G401.6 (cell line): ENCODE measurements at regions not wholly inside any gene's neighbourhood (a gene's known extent, or its start where the extent isn't known, plus 50 kb on each side); places are given as distances from the start of the nearest gene placed in this dataset.
"Not testable (repeated sequence)": the region's sequence is repeated elsewhere in the genome, so short reads cannot be mapped to it uniquely, and the experiment has no call there.

Experiments
- FAIRE-seq: peaks from 2 replicates; lab custom pipeline; 2012; peaks lifted over from hg19 to GRCh38; lab: Jason Lieb, UNC

DNA sequence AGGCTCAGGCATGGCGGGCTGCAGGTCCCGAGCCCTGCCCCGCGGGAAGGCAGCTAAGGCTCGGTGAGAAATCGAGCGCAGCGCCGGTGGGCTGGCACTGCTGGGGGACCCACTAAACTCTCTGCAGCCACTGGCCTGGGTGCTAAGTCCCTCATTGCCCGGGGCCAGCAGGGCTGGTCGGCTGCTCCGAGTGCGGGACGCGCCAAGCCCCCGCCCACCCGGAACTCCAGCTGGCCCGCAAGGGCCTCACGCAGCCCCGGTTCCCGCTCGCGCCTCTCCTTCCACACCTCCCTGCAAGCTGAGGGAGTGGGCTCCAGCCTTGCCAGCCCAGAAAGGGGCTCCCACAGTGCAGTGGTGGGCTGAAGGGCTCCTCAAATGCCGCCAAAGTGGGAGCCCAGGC, 321.4 kb upstream of the KCND2 start:
- FAIRE-seq: not testable (repeated sequence)

DNA sequence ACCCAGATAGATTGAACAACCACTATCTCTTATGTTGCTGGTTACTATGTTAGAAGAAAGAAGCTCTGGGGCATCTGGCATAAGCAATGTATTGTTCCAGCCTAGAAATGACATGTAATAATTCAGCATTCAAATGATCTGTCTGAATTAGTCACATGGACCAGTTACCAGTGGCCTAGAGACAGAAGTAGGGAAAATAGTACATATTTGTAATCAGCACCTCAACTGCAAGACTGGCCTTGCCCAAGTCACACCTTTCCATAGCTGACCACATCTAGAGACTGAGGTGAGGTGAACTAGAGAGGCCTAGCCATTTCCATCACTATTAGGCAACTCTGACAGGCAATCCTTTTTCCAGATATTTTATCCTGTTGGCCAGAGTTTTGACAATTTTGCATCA, 315.6 kb upstream of the KCND2 start:
- no peak for FAIRE-seq

DNA sequence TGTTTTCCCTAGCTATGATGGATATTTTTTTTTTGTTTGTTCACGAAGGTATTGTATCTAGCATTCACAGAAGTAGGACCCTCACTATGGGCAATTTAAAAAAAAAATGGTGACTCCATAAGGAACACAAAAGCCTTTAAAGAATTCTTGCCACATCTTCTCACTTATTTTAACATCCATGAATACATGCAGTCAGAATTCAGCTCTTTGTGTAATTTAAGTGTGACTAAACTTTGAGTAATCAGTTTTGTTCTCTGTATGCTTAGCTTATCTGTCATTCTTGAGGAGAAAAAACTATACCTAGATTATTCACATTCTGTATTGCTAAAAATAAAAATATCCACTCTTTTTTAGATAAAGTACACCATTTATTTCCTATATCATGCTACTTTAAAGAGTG, 313.2 kb upstream of the KCND2 start:
- FAIRE-seq: no peak

DNA sequence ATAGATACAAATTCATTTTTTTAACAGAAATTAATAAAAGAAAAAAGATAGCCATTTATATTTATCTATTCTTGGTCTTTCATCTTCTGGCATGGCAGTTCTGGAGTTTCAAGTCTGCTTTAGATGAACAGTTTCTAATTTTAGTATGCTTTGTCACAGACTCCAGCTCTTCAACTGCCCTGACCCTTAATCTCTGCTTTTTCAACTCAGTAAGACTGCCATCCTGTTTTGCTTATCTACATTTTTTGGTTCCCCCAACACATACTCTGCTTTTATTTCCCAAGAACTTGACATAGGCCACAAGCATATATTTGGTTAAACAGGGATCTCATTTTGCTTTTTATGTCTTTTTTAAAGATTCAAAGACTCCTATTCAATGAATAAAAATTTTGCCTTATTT, 309.3 kb upstream of the KCND2 start:
- no peak for FAIRE-seq

DNA sequence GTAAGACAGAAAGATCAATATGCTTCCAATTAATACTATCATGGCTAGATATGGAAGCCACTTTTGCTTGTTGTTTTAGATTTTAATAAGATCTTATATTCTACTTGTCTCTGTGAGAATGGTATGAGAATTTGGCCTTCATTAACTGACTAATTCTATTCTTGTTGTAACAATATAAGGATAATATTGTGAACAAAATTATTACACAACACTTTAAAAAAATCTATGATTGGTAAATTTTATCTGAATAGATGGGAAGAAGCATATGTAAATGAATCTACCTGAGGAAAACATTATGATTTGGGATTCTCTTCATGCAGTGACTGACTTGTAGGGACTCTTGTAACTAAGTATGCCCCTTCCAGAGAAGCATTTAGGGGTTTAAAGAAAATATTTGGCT, 308.9 kb upstream of the KCND2 start:
- no peak for FAIRE-seq

DNA sequence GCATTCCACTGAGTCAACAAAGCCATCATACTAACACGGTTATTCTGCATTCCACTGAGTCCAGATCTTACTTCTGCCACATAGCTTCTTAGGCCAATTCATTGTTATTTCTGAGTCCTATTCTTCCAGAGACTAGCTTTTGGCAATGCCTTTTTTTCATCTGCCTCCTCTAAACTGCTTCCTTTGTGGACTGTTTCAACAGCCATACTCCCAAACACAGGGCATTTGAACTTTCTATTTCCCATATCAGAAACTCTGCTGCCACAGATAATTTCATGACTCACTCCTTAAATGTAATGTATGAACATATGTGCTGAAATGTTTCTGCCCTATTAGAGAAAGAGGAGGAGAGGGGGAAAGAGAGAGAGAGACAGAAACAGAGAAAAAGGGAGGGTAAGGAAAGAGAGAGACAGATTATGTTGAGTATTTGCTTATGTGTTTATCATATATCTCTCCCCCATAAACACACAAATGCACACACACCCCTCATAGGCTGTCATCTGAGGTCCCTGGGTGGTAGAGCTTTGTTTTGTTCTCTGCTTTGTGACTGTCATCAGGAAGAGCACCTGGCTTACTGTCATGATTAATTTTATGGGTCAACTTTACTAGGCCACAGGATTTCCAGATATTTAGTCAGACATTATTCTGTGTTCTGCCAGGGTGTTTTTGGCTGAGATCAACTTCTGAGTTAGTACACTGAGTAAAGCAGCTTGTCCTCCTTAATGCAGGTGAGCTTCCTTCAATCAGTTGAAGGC, 308.0 kb upstream of the KCND2 start:
- no peak for FAIRE-seq

DNA sequence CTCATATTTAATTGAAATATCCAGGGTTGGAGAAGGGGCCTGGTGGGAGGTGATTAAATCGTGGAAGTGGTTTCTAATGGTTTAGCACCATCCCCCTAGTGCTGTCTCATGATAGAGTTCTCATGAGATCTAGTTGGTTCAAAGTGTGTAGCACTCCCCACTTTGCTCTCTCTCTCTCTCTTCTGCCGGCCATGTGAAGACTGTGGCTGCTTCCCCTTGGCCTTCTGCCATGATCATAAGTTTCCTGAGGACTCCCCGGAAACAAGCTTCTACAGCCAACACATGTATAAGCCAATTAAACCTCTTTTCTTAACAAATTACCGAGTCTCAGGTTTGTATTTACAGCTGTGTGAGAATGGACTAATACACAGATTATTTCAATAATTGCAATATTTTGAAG, 305.8 kb upstream of the KCND2 start:
- no peak for FAIRE-seq

DNA sequence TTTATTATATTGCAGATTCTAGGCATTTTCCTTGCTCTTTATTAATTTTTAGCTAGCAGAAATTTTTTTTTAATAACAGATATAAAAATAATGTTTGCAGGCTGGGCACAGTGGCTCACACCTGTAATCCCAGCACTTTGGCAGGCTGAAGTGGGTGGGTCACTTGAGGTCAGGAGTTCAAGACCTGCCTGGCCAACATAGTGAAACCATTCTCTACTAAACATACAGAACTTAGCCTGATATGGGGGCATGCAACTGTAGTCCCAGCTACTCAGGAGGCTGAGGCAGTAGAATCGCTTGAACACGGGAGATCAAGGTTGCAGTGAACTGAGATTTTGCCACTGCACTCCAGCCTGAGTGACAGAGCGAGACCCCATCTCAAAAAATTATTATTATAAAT, 304.6 kb upstream of the KCND2 start:
- FAIRE-seq: not testable (repeated sequence)

DNA sequence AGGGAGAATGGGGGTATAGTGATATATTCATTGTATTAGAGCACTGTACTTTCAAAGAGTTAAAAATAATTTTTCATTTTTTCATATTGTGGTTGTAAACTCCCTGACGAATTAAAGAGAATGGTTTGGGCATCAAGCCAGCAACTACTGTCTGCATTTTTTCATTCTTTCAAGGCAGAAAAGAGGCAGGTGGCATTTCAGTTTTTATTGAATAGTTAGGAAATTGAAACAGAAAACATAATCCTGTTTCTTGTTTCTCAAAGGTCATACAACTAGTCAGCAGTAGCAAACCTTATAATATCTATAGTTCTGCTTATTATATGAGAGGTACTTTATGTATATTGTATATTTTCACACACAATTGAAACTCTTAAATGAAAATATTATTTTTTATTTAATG, 303.9 kb upstream of the KCND2 start:
- no peak for FAIRE-seq

DNA sequence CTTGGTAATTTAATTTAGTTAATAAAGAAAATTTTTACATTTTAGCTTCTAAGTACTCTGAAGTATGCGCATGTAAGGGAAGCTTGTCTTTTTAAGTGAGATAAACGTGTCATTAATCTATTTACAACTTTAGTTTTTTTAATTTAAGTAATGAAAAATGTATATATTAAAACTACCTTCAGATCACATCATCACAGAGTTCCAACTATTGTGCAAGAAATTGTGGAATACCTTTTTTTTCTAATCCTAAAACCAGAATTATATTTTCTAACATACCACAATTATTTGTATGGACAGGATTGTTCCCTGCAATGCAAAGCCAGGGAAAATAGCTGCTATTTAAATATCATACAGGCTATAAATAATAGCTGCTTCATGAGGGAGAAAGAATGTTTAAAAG, 303.2 kb upstream of the KCND2 start:
- FAIRE-seq: no peak

DNA sequence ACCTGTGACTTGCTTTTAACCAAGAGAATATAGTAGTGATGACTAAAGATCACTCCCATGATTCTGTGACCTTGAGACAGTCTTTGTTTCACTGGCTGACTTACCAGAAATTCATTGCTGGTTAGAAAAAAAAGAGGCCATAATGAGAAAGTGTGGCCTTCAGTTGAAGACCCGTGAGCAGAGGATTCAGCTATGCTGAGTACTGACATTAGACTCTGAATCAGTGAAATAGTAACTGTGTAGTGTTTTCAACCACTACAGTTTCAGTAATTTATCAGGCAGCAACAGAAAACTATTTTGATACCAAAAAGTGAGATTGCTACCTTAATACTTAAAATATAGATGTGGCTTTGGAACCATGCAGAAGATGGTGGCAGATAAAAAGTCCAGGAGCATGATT, 298.0 kb upstream of the KCND2 start:
- FAIRE-seq: no peak

DNA sequence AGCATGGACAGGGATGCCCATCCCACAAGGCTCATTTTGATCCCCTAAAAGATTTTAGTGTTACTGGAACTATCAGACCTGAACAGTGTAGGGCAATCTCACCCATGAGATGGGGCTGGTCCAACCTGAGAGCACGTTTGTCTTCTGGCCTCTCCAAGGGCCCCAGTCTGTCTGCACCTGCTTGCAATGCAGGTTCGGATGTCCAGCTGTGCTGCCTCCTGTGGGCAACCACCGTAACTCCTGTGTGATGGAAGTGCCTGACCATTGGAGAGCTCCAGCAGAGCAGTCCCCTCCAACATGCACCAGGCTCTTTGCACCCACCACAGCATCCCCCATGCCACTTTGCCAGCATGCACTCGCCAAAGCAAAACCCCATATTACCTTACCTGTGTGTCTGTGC, 290.1 kb upstream of the KCND2 start:
- FAIRE-seq: no peak

DNA sequence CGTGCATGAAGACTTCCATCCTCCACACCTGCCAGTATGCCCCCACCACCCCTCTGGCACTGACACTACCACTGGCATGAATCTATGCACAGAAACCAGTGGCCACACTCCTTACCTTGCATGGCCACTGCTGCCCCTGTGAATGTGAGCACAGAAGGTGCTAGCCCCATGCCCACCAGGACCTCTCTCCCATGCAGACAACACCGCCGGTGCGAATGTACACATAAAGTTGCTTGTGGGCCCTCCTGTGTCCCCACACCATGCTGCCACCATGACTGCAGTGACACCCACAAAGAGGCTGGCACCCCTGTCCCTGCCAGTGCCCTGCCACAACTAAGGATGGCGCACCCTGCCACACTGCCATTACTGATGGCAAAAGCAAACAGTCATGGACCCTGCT, 289.5 kb upstream of the KCND2 start:
- FAIRE-seq: no peak

DNA sequence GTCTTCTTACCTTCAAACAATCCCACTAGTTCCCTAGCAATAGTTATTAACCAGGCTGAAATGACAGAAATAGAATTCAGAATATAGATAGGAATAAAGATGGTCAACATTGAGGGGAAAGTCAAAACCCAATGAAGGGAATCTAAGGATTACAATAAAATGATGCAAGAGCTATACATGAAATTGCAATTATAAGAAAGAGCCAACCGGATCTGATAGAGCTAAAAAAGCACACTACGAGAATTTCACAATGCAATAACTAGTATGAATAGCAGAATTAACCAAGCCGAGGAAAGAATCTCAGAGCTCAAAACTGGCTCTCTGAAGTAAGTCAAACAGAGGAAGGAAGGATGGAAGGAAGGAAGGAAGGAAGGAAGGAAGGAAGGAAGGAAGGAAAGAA, 288.7 kb upstream of the KCND2 start:
- FAIRE-seq: no peak

DNA sequence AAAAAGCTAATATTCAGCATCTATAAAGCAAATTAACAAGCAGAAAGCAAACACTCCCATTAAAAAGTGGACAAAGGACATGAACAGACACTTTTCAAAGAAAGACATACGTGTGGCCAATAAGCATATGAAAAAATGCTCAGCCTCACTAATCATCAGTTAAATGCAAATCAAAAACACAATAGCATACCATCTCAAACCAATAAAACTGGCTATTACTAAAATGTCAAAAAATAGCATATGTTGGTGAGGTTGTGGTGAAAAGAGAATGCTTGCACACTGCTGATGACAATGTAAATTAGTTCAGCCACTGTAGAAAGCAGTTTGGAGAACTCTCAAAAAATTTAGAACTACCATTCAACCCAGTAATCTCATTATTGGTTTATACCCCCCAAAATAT, 284.6 kb upstream of the KCND2 start:
- FAIRE-seq: no peak

DNA sequence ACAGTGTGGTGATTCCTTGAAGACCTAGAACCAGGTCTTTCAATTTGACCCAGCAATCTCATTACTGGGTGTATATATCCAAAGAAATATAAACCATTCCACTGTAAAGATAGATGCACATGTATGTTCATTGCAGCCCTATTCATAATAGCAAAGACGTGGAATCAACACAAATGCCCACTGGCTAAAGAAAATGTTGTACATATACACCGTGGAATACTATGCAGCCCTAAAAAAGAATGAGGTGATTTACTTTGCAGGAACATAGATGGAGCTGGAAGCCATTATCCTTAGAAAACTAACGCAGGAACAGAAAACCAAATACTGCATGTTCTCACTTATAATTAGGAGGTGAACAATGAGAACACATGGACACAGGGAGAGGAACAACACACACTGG, 278.0 kb upstream of the KCND2 start:
- FAIRE-seq: no peak

DNA sequence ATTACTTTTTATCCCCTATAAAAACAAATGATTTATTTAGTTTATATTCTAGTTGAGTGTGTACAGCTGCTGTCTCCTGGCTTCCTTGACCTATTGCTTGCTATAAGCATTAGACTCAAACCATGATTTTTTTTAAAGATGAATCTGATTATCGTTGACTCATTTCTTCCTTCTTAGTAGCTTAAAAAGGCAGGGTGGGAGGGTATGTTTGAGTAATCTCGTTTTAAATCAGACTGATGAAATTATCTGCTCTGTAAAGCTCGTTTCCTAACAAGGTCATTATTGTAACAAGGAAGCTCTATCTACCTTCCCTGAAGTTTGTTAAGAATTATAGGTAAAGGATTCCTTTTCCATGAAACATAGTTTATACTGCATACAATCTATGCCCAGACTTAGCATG, 276.3 kb upstream of the KCND2 start:
- FAIRE-seq: no peak

DNA sequence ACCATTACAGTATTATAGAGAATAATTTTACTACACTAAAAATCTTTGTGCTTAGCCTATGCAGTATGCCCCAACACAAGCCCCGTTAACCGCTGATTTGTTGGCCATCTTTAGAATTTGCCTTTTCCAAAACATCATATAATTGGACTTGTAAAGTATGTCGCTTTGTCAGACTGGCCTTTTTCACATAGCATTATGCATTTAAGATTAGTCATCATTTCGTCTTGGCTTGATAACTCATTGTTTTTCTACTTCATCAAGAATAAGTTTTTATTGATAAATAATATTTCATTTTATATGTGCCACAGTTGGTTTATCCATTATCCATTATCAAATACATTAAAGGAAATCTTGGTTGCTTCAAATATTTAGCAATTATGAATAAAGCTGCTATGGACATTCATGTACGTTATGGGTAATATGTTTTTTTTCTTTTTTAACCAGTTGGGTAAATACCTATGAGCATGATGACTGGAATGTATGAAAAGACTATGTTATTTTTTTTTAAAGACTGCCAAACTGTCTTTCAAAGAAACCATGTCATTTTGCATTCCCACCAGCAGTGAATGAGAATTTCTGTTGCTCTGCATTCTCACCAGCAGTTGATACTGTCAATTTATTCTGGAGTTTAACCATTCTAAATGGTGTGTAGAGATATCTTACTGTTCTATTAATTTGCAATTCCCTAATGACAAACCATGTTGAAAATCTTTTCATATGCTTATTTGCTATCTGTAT, 273.1 kb upstream of the KCND2 start:
- no peak for FAIRE-seq

DNA sequence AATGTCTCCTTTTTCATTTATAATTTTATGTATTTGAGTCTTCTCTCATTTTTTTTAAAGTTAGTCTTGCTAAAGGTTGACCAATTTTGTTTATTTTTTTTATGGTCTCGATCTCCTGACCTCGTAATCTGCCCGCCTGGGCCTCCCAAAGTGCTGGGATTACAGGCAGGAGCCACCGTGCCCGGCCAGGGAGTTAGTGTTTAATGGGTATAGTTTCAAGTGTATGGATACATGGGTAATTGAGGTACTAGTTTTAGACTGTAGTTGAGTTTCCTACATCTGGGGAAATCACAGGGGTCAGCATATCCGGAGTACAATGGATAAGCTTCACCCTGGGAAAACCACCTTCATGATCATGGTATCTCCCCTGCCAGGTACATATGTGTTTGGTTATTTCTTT, 267.3 kb upstream of the KCND2 start:
- no peak for FAIRE-seq

DNA sequence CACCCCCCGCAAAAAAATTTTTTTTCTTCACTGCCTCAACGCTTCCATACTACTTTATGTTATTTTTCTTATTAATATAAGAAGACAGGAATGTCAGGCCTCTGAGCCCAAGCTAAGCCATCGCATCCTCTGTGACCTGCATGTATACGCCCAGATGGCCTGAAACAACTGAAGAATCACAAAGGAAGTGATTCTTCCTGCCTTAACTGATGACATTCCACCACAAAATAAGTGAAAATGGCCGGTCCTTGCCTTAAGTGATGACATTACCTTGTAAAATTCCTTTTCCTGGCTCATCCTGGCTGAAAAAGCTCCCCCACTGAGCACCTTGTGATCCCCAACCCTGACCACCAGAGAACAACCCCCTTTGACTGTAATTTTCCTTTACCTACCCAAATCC, 258.7 kb upstream of the KCND2 start:
- not testable (repeated sequence) for FAIRE-seq

DNA sequence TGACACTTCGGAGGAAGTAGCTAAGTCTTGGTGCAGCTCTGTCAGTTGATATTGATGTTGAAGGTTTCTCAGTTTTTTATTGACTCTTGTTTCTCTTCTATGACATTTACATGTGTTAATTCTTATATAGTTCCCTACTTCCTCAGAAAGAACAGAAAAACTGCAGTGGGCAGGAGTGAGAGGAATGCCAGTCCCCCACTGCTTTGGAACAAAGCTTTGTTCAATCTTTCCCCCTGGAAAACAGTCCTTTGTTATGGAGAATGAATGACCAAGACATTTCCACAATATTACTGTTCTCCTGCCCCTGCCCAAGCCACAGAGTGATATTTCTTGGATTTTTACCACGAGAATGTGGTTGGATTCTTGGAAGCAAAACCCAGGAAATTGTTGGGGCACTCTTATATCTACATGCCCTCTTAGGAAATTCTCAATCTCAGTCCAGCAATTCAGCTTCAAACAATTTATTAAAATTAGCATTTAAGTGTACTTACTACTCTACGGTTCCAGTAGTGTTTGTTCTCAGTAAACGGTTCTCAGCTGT, 258.0 kb upstream of the KCND2 start:
- FAIRE-seq: no peak

DNA sequence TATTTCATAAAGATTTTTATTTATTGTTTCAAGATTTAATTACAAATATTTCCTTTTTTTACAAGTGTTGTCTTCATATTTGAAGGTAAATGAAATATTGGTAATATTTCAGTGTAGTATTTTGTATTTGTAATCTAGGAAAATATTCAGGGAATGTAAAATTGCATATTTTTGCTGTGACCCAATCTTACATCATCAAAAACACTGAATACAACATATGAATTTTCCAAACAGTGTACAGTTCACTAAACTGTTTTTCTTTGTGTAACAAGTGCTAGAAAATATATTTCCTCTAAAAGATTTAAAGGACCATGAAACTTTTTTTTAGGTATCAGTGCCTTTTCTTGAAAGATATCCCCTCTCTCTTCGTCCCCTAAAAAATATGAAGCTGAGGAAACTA, 251.9 kb upstream of the KCND2 start:
- FAIRE-seq: peak; percentile 34

DNA sequence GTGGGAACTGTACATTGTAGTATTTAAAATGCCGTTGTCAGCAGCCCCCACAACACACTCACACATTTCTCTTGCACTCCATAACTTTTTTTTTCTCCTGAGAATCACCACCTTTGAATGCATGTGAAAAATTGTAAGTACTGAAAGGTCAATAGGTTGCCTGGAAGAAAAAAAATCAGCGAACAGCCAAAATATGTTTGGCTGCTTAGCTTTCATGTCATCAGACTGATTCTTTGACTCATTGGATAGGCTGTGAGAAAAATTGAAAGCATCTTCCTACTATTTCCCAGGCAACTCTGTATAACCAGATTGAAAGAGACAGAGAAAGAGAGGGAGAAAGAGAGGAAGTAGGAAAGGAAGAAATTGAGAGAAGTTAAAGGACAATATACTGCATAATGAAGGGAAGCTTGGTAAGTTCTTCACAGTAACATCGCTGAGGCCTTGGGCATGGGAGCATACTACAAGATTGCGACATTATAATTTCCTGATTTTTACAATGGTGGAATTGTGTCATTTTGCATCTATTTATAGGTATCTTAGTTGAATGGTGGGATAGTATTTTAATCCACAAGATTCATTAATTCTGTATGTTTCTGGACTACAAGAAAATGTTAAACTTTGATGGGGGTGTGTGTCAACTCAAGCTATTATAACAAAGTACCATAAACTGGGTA, 249.3 kb upstream of the KCND2 start:
- FAIRE-seq: no peak
